CD4-positive, alpha-beta memory T cell (primary cell): ENCODE measurements at regions not wholly inside any gene's neighbourhood (a gene's known extent, or its start where the extent isn't known, plus 50 kb on each side); places are given as distances from the start of the nearest gene placed in this dataset.

Experiments
- CTCF ChIA-PET: fragments of 350-600 bp; sonication (Branson Sonifier 250); formaldehyde crosslinking; loops from one replicate; lab custom pipeline; 2021; ENCODE audit warnings: inconsistent platforms; ENCODE audit not compliant: partially characterized antibody; lab: Charles Lee
- POLR2A ChIA-PET: fragments of 350-600 bp; sonication (Branson Sonifier 250); formaldehyde crosslinking; loops from one replicate; lab custom pipeline; 2021; ENCODE audit not compliant: partially characterized antibody; lab: Charles Lee
- DNase-seq, 5 donors: peaks; one replicate each; pipeline versions ENCODE4 v3.0.0 to v3.0.0-alpha.2; 2020 to 2022; ENCODE audit warnings: mixed read lengths in 1 of 5
- H3K27ac ChIP-seq: one replicate; pipeline ENCODE4 v1.7.0; 2013; ENCODE audit warnings: low read depth, low read length
- H3K27me3 ChIP-seq: 2 replicates; pipeline ENCODE4 v1.7.0; 2013; ENCODE audit warnings: mild to moderate bottlenecking, low read length, moderate library complexity; ENCODE audit not compliant: insufficient read depth
- H3K36me3 ChIP-seq: 2 replicates; pipeline ENCODE4 v1.7.0; 2013; ENCODE audit warnings: mild to moderate bottlenecking, low read length, moderate library complexity; ENCODE audit not compliant: insufficient read depth
- H3K4me1 ChIP-seq: 2 replicates; pipeline ENCODE4 v1.7.0; 2013; ENCODE audit warnings: mild to moderate bottlenecking, low read length, moderate library complexity; ENCODE audit not compliant: insufficient read depth
- H3K4me3 ChIP-seq, 2 donors: one replicate each; pipeline ENCODE4 v1.7.0; 2013; ENCODE audit warnings: low read length in 2 of 2, mild to moderate bottlenecking in 1 of 2
- H3K9me3 ChIP-seq, 2 donors: one replicate each; pipeline ENCODE4 v1.7.0; 2013; ENCODE audit warnings: low read length in 2 of 2, control low read depth in 1 of 2; ENCODE audit not compliant: control insufficient read depth in 1 of 2
- H3K27ac Mint-ChIP-seq, 7 donors: one replicate each; pipeline ENCODE4 v1.8.0; 2020 to 2021; ENCODE audit warnings: mixed read lengths in 7 of 7, mild to moderate bottlenecking in 6 of 7, inconsistent platforms in 3 of 7, moderate library complexity in 3 of 7
- H3K27me3 Mint-ChIP-seq, 2 donors: one replicate each; pipeline ENCODE4 v1.8.0; 2020 to 2021; ENCODE audit warnings: mixed read lengths in 2 of 2
- H3K36me3 Mint-ChIP-seq, 2 donors: one replicate each; pipeline ENCODE4 v1.8.0; 2020 to 2021; ENCODE audit warnings: mixed read lengths in 2 of 2, inconsistent platforms in 1 of 2, mild to moderate bottlenecking in 1 of 2
- H3K4me1 Mint-ChIP-seq, 4 donors: one replicate each; pipeline ENCODE4 v1.8.0; 2020 to 2021; ENCODE audit warnings: mixed read lengths in 4 of 4, mild to moderate bottlenecking in 1 of 4
- H3K4me3 Mint-ChIP-seq, 8 donors: one replicate each; pipeline ENCODE4 v1.8.0; 2020 to 2021; ENCODE audit warnings: mixed read lengths in 8 of 8, mild to moderate bottlenecking in 7 of 8, moderate library complexity in 6 of 8, inconsistent platforms in 3 of 8
- H3K9me3 Mint-ChIP-seq, 8 donors: one replicate each; pipeline ENCODE4 v1.8.0; 2020 to 2021; ENCODE audit warnings: mixed read lengths in 8 of 8, mild to moderate bottlenecking in 5 of 8, inconsistent platforms in 3 of 8, moderate library complexity in 1 of 8
- intact Hi-C: fragments of 100-400 bp; cut with micrococcal nuclease; formaldehyde crosslinking; loops from one replicate; pipeline ENCODE4 v1.15.1; 2023

DNA sequence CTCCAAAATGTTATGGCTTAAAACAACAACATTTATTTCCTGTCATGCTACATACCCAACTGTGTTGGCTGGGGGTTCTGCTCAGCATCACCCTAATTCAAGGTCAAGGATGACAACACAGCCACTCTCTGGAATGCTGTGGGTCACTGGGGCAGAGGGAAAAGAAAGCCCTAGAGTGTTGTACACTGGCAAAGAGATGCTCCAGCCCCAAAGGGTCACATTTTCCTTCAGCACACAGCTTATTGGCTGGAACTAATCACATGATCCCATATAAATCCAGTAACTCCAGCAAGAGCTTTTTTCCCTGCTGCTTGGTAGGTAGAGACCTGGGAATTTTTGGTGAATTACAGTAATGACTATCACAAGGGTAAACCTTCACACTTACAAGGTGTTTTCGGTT is 1041.4 kb downstream of the NTRK3 start:
- H3K27me3 Mint-ChIP-seq, result peaks cover 0 to 3% of the 10 kb centered on the region in 2 donors
- ChIA-PET CTCF (no interaction called here), POLR2A (no interaction called here)
- H3K4me3 Mint-ChIP-seq, result no peak overlapping the region
- H3K27ac Mint-ChIP-seq, result no peak overlapping the region
- no peak for DNase-seq
- H3K27ac ChIP-seq, result no peak overlapping the region
- H3K36me3 ChIP-seq, result no peaks in the 10 kb centered on the region
- peaks cover 0 to 3% (median 0%) of the 10 kb centered on the region in 8 donors for H3K9me3 Mint-ChIP-seq
- no peak overlapping the region for H3K4me3 ChIP-seq
- no peaks in the 10 kb centered on the region for H3K4me1 Mint-ChIP-seq
- intact Hi-C loops, result no loop called here
- H3K9me3 ChIP-seq, result no peaks in the 10 kb centered on the region
- H3K4me1 ChIP-seq, result no peaks in the 10 kb centered on the region
- H3K27me3 ChIP-seq, result no peaks in the 10 kb centered on the region
- no peaks in the 10 kb centered on the region for H3K36me3 Mint-ChIP-seq

DNA sequence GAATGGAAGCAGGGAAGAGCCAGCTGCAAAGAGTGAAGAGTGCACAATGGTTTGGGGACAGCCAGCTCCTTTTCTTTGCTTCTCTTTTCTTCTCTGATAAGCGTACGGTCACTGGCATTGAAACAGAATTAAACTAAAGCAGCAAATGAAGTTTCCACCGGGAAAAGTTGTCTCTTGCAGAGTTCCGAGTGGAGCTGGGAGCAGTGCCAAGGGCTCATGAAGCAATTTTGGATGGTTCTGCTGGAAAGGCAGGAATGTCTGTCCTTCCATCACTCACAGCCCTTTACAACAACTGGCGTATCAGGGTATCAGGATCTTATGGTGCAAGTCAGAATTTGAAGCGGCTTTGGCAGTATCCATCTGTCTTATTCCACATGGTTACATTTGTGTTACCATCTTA is 1042.9 kb downstream of the NTRK3 start:
- H3K4me1 ChIP-seq, result no peaks in the 10 kb centered on the region
- H3K27me3 Mint-ChIP-seq, result peaks cover 0 to 1% of the 10 kb centered on the region in 2 donors
- H3K9me3 Mint-ChIP-seq, result peaks cover 0 to 3% (median 0%) of the 10 kb centered on the region in 8 donors
- H3K9me3 ChIP-seq, result no peaks in the 10 kb centered on the region
- H3K27me3 ChIP-seq, result no peaks in the 10 kb centered on the region
- H3K36me3 ChIP-seq, result no peaks in the 10 kb centered on the region
- intact Hi-C loops, result no loop called here
- ChIA-PET POLR2A (no interaction called here), CTCF (no interaction called here)
- H3K27ac ChIP-seq, result no peak overlapping the region
- no peak overlapping the region for H3K4me3 Mint-ChIP-seq
- H3K4me3 ChIP-seq, result no peak overlapping the region
- no peaks in the 10 kb centered on the region for H3K36me3 Mint-ChIP-seq
- H3K4me1 Mint-ChIP-seq, result no peaks in the 10 kb centered on the region
- DNase-seq, result no peak
- H3K27ac Mint-ChIP-seq, result no peak overlapping the region

GRCh38 chr15:87212041-87212440 is 1044.5 kb downstream of the NTRK3 start:
- intact Hi-C loops, result no loop called here
- no peak for DNase-seq

DNA sequence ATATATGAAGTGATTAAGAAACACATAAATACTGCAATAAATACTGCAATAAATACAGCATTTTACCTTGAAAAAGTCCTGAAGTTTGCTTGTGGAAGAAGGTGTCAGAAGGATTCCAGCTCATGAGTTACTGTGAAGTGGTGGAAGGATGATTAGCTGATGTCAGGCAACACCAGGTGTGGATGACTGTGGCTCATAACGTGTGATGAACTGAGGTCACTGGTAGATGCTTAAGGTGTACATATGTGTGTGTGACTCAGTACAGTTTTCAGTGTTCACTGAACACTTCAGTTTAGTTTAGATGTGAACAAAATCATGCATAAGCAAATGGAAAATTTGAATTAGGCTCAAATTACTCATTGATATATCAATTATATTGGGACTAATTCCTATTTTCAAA is 1045.0 kb downstream of the NTRK3 start:
- Mint-ChIP-seq H3K27me3 (peaks cover 0 to 1% of the 10 kb centered on the region in 2 donors), H3K4me3 (no peak overlapping the region), H3K9me3 (peaks cover 0 to 2% (median 0%) of the 10 kb centered on the region in 8 donors), H3K36me3 (no peaks in the 10 kb centered on the region), H3K27ac (no peak overlapping the region), H3K4me1 (no peaks in the 10 kb centered on the region)
- Histone ChIP-seq H3K27ac (no peak overlapping the region), H3K4me1 (no peaks in the 10 kb centered on the region), H3K36me3 (no peaks in the 10 kb centered on the region), H3K27me3 (no peaks in the 10 kb centered on the region), H3K9me3 (no peaks in the 10 kb centered on the region), H3K4me3 (no peak overlapping the region)
- no peak for DNase-seq
- ChIA-PET CTCF (no interaction called here), POLR2A (no interaction called here)
- intact Hi-C loops, result no loop called here

More at GRCh38 chr15:87212041-87212440, 1044.5 kb downstream of the NTRK3 start:
- Mint-ChIP-seq H3K9me3 (peaks cover 0 to 2% (median 0%) of the 10 kb centered on the region in 8 donors), H3K4me3 (no peak overlapping the region), H3K36me3 (no peaks in the 10 kb centered on the region), H3K4me1 (no peaks in the 10 kb centered on the region), H3K27me3 (peaks cover 0 to 1% of the 10 kb centered on the region in 2 donors), H3K27ac (no peak overlapping the region)
- ChIA-PET CTCF (no interaction called here), POLR2A (no interaction called here)
- H3K9me3 ChIP-seq, result no peaks in the 10 kb centered on the region
- H3K4me3 ChIP-seq, result no peak overlapping the region
- no peaks in the 10 kb centered on the region for H3K36me3 ChIP-seq
- H3K27ac ChIP-seq, result no peak overlapping the region
- no peaks in the 10 kb centered on the region for H3K27me3 ChIP-seq
- no peaks in the 10 kb centered on the region for H3K4me1 ChIP-seq

- Mint-ChIP-seq H3K4me1 (no peaks in the 10 kb centered on the region), H3K36me3 (no peaks in the 10 kb centered on the region), H3K4me3 (no peak overlapping the region), H3K9me3 (peaks cover 0 to 2% (median 0%) of the 10 kb centered on the region in 8 donors), H3K27me3 (peaks cover 0 to 1% of the 10 kb centered on the region in 2 donors), H3K27ac (no peak overlapping the region)
- ChIA-PET CTCF (no interaction called here), POLR2A (no interaction called here)
- Histone ChIP-seq H3K27me3 (no peaks in the 10 kb centered on the region), H3K4me1 (no peaks in the 10 kb centered on the region), H3K4me3 (no peak overlapping the region), H3K36me3 (no peaks in the 10 kb centered on the region), H3K27ac (no peak overlapping the region), H3K9me3 (no peaks in the 10 kb centered on the region)
- intact Hi-C loops, result no loop called here
- DNase-seq, result no peak
These were observed 1046.4 kb downstream of the NTRK3 start for GRCh38 chr15:87209891-87210689.

DNA sequence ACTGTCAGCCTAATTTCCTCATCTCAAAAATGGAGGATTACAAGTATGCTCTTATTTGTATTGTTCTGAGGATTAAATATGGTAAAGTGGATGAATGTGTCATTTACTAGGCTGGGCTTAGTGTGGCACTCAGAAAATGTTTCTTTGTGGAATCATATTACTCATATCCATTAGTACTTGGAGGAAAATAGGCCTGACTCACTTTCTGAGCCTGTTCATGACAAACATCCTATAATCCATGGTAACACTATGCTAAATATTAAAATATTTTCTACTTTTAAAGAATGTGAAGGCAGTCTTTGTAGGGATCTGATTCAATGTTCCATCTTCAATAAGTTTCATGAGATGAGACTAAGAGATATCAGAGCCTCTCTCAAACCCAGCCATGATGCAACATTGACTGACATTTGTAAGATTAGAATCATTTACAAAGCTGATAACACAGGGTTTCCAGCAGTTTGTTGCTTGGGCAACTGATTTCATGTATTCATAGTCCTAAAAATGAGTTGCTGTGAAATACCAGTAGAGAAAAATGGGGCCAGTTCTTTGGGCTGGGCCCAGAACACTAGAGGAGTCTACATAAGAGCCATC is 1048.5 kb downstream of the NTRK3 start:
- no peak overlapping the region for H3K27ac ChIP-seq
- DNase-seq, result no peak
- no peak overlapping the region for H3K4me3 ChIP-seq
- CTCF ChIA-PET, result no interaction called here
- no peak overlapping the region for H3K27ac Mint-ChIP-seq
- H3K9me3 ChIP-seq, result no peaks in the 10 kb centered on the region
- intact Hi-C loops, result no loop called here
- H3K36me3 Mint-ChIP-seq, result no peaks in the 10 kb centered on the region
- no peaks in the 10 kb centered on the region for H3K4me1 ChIP-seq
- no peak overlapping the region for H3K4me3 Mint-ChIP-seq
- H3K4me1 Mint-ChIP-seq, result no peaks in the 10 kb centered on the region
- POLR2A ChIA-PET, result no interaction called here
- no peaks in the 10 kb centered on the region for H3K36me3 ChIP-seq
- H3K9me3 Mint-ChIP-seq, result peaks cover 0 to 4% (median 0%) of the 10 kb centered on the region in 8 donors
- peaks cover 0 to 2% of the 10 kb centered on the region in 2 donors for H3K27me3 Mint-ChIP-seq
- H3K27me3 ChIP-seq, result no peaks in the 10 kb centered on the region

DNA sequence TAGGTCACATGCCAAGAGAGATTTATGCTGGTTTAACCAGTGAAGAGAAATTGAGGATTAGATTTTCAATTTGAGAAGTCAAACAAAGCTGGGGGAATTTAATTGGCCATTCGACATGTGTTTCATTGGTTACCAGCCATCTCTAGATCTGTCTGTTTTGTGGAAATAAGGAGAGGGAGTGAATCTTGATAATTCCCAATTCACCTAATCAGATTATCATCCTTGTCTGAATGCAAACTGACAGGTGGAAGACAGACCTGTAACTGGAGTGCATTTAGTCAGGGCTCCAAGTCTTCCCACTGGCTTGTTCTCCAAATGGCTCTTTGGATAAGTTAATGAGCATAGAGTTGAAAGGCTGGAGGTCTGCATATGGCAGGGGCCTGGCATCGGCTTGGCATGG is 1049.3 kb downstream of the NTRK3 start:
- no peak for DNase-seq
- H3K4me3 ChIP-seq, result no peak overlapping the region
- peaks cover 0 to 4% (median 0%) of the 10 kb centered on the region in 8 donors for H3K9me3 Mint-ChIP-seq
- no peak overlapping the region for H3K27ac ChIP-seq
- intact Hi-C loops, result no loop called here
- H3K27me3 Mint-ChIP-seq, result peaks cover 0 to 2% of the 10 kb centered on the region in 2 donors
- no peaks in the 10 kb centered on the region for H3K36me3 Mint-ChIP-seq
- H3K4me3 Mint-ChIP-seq, result no peak overlapping the region
- H3K9me3 ChIP-seq, result no peaks in the 10 kb centered on the region
- no peaks in the 10 kb centered on the region for H3K4me1 Mint-ChIP-seq
- H3K4me1 ChIP-seq, result no peaks in the 10 kb centered on the region
- POLR2A ChIA-PET, result no interaction called here
- CTCF ChIA-PET, result no interaction called here
- H3K27ac Mint-ChIP-seq, result no peak overlapping the region
- no peaks in the 10 kb centered on the region for H3K36me3 ChIP-seq
- no peaks in the 10 kb centered on the region for H3K27me3 ChIP-seq
